HepG2 (cell line): ENCODE measurements at regions not wholly inside any gene's neighbourhood (a gene's known extent, or its start where the extent isn't known, plus 50 kb on each side); places are given as distances from the start of the nearest gene placed in this dataset.

Source experiments
- ATM ChIP-seq: fragments of 450-650 bp; IDR thresholded peaks from 2 replicates; pipeline ENCODE4 v1.7.1; 2017; ENCODE audit warnings: mild to moderate bottlenecking, borderline replicate concordance
- CENPX ChIP-seq: sonication (generic); formaldehyde crosslinking; IDR thresholded peaks from 2 replicates; pipeline ENCODE4 v1.9.0; 2021; ENCODE audit warnings: mild to moderate bottlenecking, missing genetic modification reagents, moderate library complexity
- ELF3 ChIP-seq: IDR thresholded peaks from 2 replicates; pipeline ENCODE4 v1.6.1; 2016; ENCODE audit warnings: missing genetic modification reagents, missing compliant biosample characterization
- POLR2A ChIP-seq, 2 experiments: IDR thresholded peaks; 2 replicates each; pipeline ENCODE4 v1.6.1; 2011; ENCODE audit warnings: low read depth in 2 of 2, low read length in 2 of 2, mild to moderate bottlenecking in 1 of 2, moderate library complexity in 1 of 2; ENCODE audit not compliant: insufficient read depth in 1 of 2
- RFX3 ChIP-seq: IDR thresholded peaks from 2 replicates; pipeline ENCODE4 v1.6.1; 2016; ENCODE audit warnings: missing biosample characterization, missing genetic modification reagents
- TAF1 ChIP-seq: sonication (generic); formaldehyde crosslinking; IDR thresholded peaks from 2 replicates; pipeline ENCODE4 v1.4.0; 2020; ENCODE audit warnings: missing genetic modification reagents
- U2AF1 ChIP-seq: fragments of 200-400 bp; formaldehyde crosslinking; optimal IDR thresholded peaks from 2 replicates; pipeline ENCODE3; 2017; ENCODE audit warnings: mild to moderate bottlenecking, low read depth, low read length
- ZNF446 ChIP-seq: sonication (generic); formaldehyde crosslinking; IDR thresholded peaks from 2 replicates; pipeline ENCODE4 v1.5.0; 2020; ENCODE audit warnings: mild to moderate bottlenecking, missing genetic modification reagents
- TF ChIP-seq, protein P1 (sequence below), 2 experiments: IDR thresholded peaks; 2 replicates each; pipeline ENCODE4 v1.6.1; 2011 to 2012; ENCODE audit warnings: low read length in 2 of 2, borderline replicate concordance in 1 of 2, low read depth in 1 of 2, mild to moderate bottlenecking in 1 of 2, moderate library complexity in 1 of 2
- TF ChIP-seq, protein P2 (sequence below): sonication (generic); formaldehyde crosslinking; IDR thresholded peaks from 2 replicates; pipeline ENCODE4 v1.5.0; 2020; ENCODE audit warnings: mild to moderate bottlenecking, missing genetic modification reagents, moderate library complexity
- TF ChIP-seq, protein P3 (sequence below): sonication (generic); formaldehyde crosslinking; IDR thresholded peaks from 2 replicates; pipeline ENCODE4 v1.4.0; 2020; ENCODE audit warnings: low read depth, missing genetic modification reagents
- TF ChIP-seq, protein P4 (sequence below): sonication (generic); formaldehyde crosslinking; IDR thresholded peaks from 2 replicates; pipeline ENCODE4 v1.4.0; 2020; ENCODE audit warnings: missing genetic modification reagents, low read depth, mild to moderate bottlenecking, borderline replicate concordance
- TF ChIP-seq, protein P5 (sequence below): sonication (generic); formaldehyde crosslinking; IDR thresholded peaks from 2 replicates; pipeline ENCODE4 v1.4.0; 2020; ENCODE audit warnings: missing genetic modification reagents

DNA sequence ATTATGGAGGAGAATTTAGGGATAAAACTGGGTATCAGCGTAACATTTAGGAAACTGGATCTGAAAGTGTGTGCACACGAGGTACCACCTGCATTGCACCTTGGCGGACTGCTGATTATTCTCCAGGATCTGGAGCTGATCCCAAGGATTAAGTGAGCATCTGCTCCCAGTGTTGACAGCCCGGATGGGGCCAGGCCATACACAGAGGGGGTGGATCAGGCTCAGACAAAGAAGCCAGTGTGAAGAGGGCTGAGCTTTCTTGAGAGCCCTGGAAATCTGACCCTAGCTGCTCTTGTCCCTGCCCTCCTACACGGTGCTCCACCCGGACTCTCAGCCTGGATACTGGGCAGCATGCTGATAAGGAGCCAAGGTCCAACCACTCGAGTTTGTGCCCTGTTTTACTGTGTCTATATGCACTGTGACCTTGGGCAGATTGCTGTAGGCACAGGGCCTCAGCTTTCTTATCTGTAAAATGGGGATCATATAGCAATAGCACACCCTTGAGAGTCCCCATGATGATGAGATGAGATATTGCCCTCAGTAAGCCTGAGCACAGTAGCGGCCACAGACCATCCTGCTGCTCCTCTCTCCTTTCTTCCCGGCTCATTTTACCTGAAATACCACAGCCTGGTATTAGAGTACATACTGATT is 396.8 kb upstream of the CELF4 start:
- TF ChIP-seq ZNF446: no peak
- TF ChIP-seq, protein P1, sequence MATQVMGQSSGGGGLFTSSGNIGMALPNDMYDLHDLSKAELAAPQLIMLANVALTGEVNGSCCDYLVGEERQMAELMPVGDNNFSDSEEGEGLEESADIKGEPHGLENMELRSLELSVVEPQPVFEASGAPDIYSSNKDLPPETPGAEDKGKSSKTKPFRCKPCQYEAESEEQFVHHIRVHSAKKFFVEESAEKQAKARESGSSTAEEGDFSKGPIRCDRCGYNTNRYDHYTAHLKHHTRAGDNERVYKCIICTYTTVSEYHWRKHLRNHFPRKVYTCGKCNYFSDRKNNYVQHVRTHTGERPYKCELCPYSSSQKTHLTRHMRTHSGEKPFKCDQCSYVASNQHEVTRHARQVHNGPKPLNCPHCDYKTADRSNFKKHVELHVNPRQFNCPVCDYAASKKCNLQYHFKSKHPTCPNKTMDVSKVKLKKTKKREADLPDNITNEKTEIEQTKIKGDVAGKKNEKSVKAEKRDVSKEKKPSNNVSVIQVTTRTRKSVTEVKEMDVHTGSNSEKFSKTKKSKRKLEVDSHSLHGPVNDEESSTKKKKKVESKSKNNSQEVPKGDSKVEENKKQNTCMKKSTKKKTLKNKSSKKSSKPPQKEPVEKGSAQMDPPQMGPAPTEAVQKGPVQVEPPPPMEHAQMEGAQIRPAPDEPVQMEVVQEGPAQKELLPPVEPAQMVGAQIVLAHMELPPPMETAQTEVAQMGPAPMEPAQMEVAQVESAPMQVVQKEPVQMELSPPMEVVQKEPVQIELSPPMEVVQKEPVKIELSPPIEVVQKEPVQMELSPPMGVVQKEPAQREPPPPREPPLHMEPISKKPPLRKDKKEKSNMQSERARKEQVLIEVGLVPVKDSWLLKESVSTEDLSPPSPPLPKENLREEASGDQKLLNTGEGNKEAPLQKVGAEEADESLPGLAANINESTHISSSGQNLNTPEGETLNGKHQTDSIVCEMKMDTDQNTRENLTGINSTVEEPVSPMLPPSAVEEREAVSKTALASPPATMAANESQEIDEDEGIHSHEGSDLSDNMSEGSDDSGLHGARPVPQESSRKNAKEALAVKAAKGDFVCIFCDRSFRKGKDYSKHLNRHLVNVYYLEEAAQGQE (IDR thresholded peaks at IDR 0.05; ENCODE audit: borderline replicate concordance in 1 of 2, low read depth in 1 of 2, low read length in 2 of 2): no peak
- TF ChIP-seq, protein P2, sequence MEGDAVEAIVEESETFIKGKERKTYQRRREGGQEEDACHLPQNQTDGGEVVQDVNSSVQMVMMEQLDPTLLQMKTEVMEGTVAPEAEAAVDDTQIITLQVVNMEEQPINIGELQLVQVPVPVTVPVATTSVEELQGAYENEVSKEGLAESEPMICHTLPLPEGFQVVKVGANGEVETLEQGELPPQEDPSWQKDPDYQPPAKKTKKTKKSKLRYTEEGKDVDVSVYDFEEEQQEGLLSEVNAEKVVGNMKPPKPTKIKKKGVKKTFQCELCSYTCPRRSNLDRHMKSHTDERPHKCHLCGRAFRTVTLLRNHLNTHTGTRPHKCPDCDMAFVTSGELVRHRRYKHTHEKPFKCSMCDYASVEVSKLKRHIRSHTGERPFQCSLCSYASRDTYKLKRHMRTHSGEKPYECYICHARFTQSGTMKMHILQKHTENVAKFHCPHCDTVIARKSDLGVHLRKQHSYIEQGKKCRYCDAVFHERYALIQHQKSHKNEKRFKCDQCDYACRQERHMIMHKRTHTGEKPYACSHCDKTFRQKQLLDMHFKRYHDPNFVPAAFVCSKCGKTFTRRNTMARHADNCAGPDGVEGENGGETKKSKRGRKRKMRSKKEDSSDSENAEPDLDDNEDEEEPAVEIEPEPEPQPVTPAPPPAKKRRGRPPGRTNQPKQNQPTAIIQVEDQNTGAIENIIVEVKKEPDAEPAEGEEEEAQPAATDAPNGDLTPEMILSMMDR (CRISPR knock-in tag): no peak
- no peak for TF ChIP-seq TAF1 (CRISPR knock-in tag)
- TF ChIP-seq, protein P3, sequence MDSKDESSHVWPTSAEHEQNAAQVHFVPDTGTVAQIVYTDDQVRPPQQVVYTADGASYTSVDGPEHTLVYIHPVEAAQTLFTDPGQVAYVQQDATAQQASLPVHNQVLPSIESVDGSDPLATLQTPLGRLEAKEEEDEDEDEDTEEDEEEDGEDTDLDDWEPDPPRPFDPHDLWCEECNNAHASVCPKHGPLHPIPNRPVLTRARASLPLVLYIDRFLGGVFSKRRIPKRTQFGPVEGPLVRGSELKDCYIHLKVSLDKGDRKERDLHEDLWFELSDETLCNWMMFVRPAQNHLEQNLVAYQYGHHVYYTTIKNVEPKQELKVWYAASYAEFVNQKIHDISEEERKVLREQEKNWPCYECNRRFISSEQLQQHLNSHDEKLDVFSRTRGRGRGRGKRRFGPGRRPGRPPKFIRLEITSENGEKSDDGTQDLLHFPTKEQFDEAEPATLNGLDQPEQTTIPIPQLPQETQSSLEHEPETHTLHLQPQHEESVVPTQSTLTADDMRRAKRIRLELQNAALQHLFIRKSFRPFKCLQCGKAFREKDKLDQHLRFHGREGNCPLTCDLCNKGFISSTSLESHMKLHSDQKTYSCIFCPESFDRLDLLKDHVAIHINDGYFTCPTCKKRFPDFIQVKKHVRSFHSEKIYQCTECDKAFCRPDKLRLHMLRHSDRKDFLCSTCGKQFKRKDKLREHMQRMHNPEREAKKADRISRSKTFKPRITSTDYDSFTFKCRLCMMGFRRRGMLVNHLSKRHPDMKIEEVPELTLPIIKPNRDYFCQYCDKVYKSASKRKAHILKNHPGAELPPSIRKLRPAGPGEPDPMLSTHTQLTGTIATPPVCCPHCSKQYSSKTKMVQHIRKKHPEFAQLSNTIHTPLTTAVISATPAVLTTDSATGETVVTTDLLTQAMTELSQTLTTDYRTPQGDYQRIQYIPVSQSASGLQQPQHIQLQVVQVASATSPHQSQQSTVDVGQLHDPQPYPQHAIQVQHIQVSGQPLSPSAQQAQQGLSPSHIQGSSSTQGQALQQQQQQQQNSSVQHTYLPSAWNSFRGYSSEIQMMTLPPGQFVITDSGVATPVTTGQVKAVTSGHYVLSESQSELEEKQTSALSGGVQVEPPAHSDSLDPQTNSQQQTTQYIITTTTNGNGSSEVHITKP (CRISPR knock-in tag): no peak
- no peak for TF ChIP-seq RFX3
- no peak for TF ChIP-seq ELF3 (CRISPR knock-in tag)
- no peak for TF ChIP-seq POLR2A (IDR thresholded peaks at IDR 0.05; ENCODE audit: insufficient read depth in 1 of 2, low read depth in 2 of 2, low read length in 2 of 2)
- TF ChIP-seq, protein P4, sequence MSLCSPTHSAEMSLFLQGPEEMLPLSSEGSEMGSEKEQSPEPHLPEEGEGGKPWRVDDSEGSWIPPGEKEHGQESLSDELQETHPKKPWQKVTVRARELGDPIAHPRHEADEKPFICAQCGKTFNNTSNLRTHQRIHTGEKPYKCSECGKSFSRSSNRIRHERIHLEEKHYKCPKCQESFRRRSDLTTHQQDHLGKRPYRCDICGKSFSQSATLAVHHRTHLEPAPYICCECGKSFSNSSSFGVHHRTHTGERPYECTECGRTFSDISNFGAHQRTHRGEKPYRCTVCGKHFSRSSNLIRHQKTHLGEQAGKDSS: no peak
- TF ChIP-seq ATM: no peak
- TF ChIP-seq U2AF1: no peak
- TF ChIP-seq, protein P5, sequence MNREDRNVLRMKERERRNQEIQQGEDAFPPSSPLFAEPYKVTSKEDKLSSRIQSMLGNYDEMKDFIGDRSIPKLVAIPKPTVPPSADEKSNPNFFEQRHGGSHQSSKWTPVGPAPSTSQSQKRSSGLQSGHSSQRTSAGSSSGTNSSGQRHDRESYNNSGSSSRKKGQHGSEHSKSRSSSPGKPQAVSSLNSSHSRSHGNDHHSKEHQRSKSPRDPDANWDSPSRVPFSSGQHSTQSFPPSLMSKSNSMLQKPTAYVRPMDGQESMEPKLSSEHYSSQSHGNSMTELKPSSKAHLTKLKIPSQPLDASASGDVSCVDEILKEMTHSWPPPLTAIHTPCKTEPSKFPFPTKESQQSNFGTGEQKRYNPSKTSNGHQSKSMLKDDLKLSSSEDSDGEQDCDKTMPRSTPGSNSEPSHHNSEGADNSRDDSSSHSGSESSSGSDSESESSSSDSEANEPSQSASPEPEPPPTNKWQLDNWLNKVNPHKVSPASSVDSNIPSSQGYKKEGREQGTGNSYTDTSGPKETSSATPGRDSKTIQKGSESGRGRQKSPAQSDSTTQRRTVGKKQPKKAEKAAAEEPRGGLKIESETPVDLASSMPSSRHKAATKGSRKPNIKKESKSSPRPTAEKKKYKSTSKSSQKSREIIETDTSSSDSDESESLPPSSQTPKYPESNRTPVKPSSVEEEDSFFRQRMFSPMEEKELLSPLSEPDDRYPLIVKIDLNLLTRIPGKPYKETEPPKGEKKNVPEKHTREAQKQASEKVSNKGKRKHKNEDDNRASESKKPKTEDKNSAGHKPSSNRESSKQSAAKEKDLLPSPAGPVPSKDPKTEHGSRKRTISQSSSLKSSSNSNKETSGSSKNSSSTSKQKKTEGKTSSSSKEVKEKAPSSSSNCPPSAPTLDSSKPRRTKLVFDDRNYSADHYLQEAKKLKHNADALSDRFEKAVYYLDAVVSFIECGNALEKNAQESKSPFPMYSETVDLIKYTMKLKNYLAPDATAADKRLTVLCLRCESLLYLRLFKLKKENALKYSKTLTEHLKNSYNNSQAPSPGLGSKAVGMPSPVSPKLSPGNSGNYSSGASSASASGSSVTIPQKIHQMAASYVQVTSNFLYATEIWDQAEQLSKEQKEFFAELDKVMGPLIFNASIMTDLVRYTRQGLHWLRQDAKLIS (CRISPR knock-in tag): no peak
- no peak for TF ChIP-seq CENPX
